ENCODE measurements at regions not wholly inside any gene's neighbourhood (a gene's known extent, or its start where the extent isn't known, plus 50 kb on each side); places are given as distances from the start of the nearest gene placed in this dataset.

DNA sequence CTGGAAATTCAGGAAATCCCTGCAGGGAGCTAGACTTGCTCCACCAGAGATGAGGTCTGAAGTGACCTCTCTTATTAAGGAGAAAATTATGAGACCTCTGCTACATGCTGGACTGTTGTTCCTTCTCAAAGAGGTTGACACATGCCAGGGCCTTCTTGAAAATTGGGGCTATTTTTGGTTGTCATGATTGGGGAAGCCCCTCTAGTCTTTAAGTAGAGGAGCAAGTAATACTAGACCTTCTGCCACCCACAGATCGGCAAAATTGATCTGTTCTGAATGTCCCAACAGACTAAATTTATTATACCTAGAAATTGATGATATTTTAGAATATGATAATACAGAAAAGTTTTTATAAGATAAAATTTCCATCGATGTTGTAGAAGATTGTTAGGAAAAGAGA is 160.8 kb upstream of the GRB10 start:
- no peak for TF ChIP-seq CTCF (IDR thresholded peaks at IDR 0.05)
- TF ChIP-seq POLR2A (IDR thresholded peaks at IDR 0.05): no peak
- no peak for TF ChIP-seq EP300 (IDR thresholded peaks at IDR 0.05)
- TF ChIP-seq POLR2AphosphoS5 (IDR thresholded peaks at IDR 0.05): no peak

All from sigmoid colon (tissue), 4 donors.